HG02798 (cell line): ENCODE measurements at regions not wholly inside any gene's neighbourhood (a gene's known extent, or its start where the extent isn't known, plus 50 kb on each side); places are given as distances from the start of the nearest gene placed in this dataset.
"Not testable (repeated sequence)": the region's sequence is repeated elsewhere in the genome, so short reads cannot be mapped to it uniquely, and the experiment has no call there.

Experiments
- ATAC-seq: cut with Tn5 transposase; IDR thresholded peaks from one replicate; pipeline ENCODE4 v1.9.1; 2021; ENCODE audit warnings: mild to moderate bottlenecking; ENCODE audit not compliant: unreplicated experiment, poor library complexity

- no peak for ATAC-seq
These were observed 961.6 kb upstream of the CDH18 start for GRCh38 chr5:20949636-20950035.

- not testable (repeated sequence) for ATAC-seq
These were observed 955.4 kb upstream of the CDH18 start for GRCh38 chr5:20943183-20943971.

- not testable (repeated sequence) for ATAC-seq
These were observed 954.6 kb upstream of the CDH18 start for GRCh38 chr5:20942603-20943002.

- not testable (repeated sequence) for ATAC-seq
These were observed 952.8 kb upstream of the CDH18 start for GRCh38 chr5:20940786-20941185.

- not testable (repeated sequence) for ATAC-seq
These were observed 902.9 kb upstream of the CDH18 start for GRCh38 chr5:20890936-20891335.

GRCh38 chr5:20875726-20876125 is 887.7 kb upstream of the CDH18 start:
- not testable (repeated sequence) for ATAC-seq

GRCh38 chr5:20865892-20866291 is 877.9 kb upstream of the CDH18 start:
- ATAC-seq, result not testable (repeated sequence)

GRCh38 chr5:20833081-20833627 is 845.2 kb upstream of the CDH18 start:
- ATAC-seq, result no peak

GRCh38 chr5:20832204-20833080 is 844.4 kb upstream of the CDH18 start:
- ATAC-seq, result no peak

GRCh38 chr5:20825951-20826350 is 838.0 kb upstream of the CDH18 start:
- ATAC-seq, result not testable (repeated sequence)

GRCh38 chr5:20797216-20797615 is 809.2 kb upstream of the CDH18 start:
- ATAC-seq, result not testable (repeated sequence)

GRCh38 chr5:20784755-20785154 is 796.8 kb upstream of the CDH18 start:
- ATAC-seq, result not testable (repeated sequence)

- not testable (repeated sequence) for ATAC-seq
These were observed 795.5 kb upstream of the CDH18 start for GRCh38 chr5:20783484-20783883.

GRCh38 chr5:20771338-20771737 is 783.3 kb upstream of the CDH18 start:
- not testable (repeated sequence) for ATAC-seq

- not testable (repeated sequence) for ATAC-seq
These were observed 777.1 kb upstream of the CDH18 start for GRCh38 chr5:20765074-20765473.

- ATAC-seq, result not testable (repeated sequence)
These were observed 771.5 kb upstream of the CDH18 start for GRCh38 chr5:20759459-20759858.

- not testable (repeated sequence) for ATAC-seq
These were observed 764.2 kb upstream of the CDH18 start for GRCh38 chr5:20752179-20752578.

GRCh38 chr5:20735715-20736114 is 747.7 kb upstream of the CDH18 start:
- ATAC-seq, result peak; percentile 87

- not testable (repeated sequence) for ATAC-seq
These were observed 744.2 kb upstream of the CDH18 start for GRCh38 chr5:20732223-20732622.

- not testable (repeated sequence) for ATAC-seq
These were observed 733.3 kb upstream of the CDH18 start for GRCh38 chr5:20721286-20721685.
